ENCODE measurements at regions not wholly inside any gene's neighbourhood (a gene's known extent, or its start where the extent isn't known, plus 50 kb on each side); places are given as distances from the start of the nearest gene placed in this dataset.

DNA sequence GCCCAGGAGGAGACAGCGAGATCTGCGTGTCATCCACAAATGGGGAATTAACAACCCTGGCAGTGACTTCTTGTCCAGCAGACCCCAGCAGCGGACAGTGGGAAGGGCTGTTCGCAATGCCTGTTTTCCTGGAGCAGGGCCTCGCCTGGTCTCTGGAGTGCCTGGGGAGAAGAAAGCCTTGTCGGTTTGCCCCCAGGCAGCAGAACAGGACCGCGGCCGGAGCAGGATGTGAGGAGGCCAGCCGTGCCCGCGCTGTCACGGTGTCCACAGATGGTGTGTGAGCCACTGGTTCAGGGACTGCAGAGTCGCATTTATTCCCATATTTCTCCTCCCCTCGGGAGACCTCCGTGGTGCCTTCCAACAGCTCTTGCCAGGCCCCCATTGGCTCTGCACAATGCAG lies 68.5 kb upstream of the GSE1 start:
- DNase-seq = no peak
- no peak overlapping the region for H3K4me3 ChIP-seq (ENCODE audit: low read length)
- H3K4me1 ChIP-seq (ENCODE audit: control insufficient read depth, insufficient read depth, low read length) = peaks cover 5% of the 10 kb centered on the region
- no CpG with 5 or more reads among the region's 16 CpGs for WGBS (ENCODE audit: insufficient coverage, low lambda C conversion rate)
- no peaks in the 10 kb centered on the region for H3K9me3 ChIP-seq (ENCODE audit: control insufficient read depth, low read depth, low read length)
- H3K27ac ChIP-seq (ENCODE audit: low read length) = no peak overlapping the region
- H3K27me3 ChIP-seq (ENCODE audit: control insufficient read depth, insufficient read depth, low read length) = no peaks in the 10 kb centered on the region
- peaks cover 14% of the 10 kb centered on the region for H3K36me3 ChIP-seq (ENCODE audit: control insufficient read depth, insufficient read depth, low read length)

DNA sequence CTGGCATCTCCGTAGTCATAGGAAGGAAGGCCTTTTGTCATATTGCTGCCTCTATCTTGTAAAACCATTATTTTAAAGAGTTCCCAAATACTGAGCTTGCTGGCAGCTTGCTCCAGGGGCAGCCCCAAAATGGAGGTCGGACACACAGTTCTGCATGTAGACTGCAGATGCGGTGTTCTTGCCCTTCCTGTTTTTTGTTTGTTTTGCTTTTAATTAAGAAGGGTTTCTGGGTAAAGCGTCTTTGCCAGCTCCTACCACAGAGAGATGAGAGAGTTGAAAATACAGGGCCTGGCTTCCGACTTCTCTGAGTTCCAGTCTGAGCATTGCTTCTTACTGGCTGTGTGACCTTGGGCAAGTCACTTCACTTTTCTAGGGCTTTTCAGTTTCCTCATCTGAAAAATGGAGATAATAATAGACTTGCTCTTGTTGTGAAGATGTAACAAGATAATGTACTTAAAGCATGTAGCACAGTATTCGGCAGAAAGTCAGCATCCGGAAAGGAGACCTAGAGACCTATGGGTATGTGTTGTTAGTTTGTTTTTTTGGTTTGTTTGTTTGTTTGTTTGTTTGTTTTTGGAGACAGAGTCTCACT lies 67.8 kb upstream of the GSE1 start:
- no CpG with 5 or more reads among the region's 7 CpGs for WGBS (ENCODE audit: insufficient coverage, low lambda C conversion rate)
- H3K27ac ChIP-seq (ENCODE audit: low read length) = no peak overlapping the region
- H3K9me3 ChIP-seq (ENCODE audit: control insufficient read depth, low read depth, low read length) = no peaks in the 10 kb centered on the region
- H3K4me3 ChIP-seq (ENCODE audit: low read length) = no peak overlapping the region
- peaks cover 5% of the 10 kb centered on the region for H3K4me1 ChIP-seq (ENCODE audit: control insufficient read depth, insufficient read depth, low read length)
- no peaks in the 10 kb centered on the region for H3K27me3 ChIP-seq (ENCODE audit: control insufficient read depth, insufficient read depth, low read length)
- DNase-seq = no peak
- peaks cover 12% of the 10 kb centered on the region for H3K36me3 ChIP-seq (ENCODE audit: control insufficient read depth, insufficient read depth, low read length)

DNA sequence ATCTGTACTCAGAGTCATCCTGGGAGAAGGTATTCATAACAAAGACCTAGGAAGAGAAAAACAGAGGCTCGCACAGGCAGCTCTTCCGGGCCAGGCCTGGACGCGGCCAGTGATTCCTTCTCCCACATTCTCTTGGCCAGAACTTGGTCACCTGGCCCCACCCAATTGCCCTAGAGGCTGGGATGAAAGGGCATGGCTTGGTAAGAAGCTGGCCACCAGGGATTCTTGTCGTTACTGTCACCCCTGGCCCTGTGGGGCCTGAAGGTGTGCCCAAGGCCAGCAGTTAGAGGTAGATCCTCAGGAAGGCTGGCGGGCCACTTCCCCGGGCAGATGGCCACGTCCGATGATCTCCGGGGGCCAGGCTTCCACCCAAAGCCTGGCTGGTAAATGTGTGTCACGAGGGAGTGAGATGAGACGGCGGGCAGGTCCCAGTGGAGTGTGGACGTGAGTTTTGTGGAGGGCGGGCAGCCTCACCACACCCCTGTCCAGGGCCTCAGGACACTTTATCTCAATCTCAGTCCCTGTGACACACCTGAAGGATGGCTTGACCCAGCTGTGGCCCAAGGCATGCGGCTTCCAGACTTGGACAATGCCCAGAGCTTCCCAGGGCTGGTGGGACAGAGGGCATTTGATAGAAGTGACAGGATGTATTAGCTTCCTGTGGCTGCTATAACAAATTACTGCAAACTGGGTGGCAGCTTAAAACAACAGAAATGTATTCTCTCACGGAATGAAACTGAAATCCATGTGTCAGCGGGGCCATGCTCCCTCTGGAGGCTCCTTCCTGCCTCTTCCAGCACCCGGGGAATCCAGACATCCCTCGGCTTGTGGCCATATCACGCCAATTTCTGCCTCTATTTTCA lies 66.3 kb upstream of the GSE1 start:
- Histone ChIP-seq H3K36me3 (ENCODE audit: control insufficient read depth, insufficient read depth, low read length) (peaks cover 10% of the 10 kb centered on the region), H3K4me3 (ENCODE audit: low read length) (no peak overlapping the region), H3K27ac (ENCODE audit: low read length) (no peak overlapping the region), H3K9me3 (ENCODE audit: control insufficient read depth, low read depth, low read length) (no peaks in the 10 kb centered on the region), H3K4me1 (ENCODE audit: control insufficient read depth, insufficient read depth, low read length) (peaks cover 7% of the 10 kb centered on the region), H3K27me3 (ENCODE audit: control insufficient read depth, insufficient read depth, low read length) (no peaks in the 10 kb centered on the region)
- DNase-seq = no peak
- WGBS (ENCODE audit: insufficient coverage, low lambda C conversion rate) = 90% methylated on average over 2 of the region's 21 CpGs

DNA sequence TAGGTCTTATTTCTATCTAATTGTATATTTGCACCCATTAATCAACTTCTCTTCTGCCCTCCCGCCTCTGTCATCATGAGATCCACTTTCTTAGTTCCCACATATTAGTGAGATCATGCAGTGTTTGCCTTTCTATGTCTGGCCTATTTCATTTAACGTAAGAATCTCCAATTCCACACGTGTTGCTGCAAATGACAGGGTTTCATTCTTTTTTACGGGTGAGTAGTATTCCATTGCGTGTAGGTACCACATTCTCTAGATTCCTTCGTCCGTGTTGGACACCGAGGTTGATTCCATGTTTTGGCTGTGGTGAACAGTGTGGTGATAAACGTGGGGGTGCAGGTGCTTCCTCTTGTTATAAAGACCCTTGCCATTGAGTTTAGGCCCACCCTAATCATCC lies 64.7 kb upstream of the GSE1 start:
- H3K4me3 ChIP-seq (ENCODE audit: low read length) = no peak overlapping the region
- 100% methylated on average over 1 of the region's 9 CpGs for WGBS (ENCODE audit: insufficient coverage, low lambda C conversion rate)

DNA sequence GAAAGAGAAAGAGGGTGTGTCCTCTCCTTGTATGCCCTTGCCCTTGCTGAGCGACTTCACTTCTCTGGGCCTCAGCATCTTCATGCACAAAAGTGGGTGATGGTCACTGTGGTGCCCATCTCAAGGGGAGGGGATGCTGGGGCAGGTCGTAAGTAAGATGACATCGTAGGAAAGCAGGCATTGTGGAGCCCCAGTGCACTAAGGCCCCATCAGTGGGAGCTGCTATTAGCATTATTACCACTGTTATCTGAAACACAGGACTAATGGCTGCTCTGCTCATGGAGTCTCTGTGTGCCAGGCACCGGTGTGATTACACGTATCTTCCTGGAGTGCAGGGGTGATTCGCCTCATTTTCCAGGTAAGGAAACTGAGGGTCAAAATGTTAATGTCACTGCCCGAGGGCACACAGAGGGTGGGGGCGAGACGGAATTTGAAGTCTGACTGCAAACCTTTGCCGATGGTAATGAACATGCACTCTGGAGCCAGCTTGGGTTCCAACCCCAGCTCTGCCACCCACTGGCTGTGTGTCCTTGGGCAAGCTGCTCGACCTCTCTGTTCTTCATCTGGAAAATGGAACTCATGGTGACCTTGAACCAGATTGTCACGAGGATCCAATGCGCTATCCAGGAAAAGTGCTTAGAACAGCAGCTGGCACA lies 63.2 kb upstream of the GSE1 start:
- Histone ChIP-seq H3K36me3 (ENCODE audit: control insufficient read depth, insufficient read depth, low read length) (peaks cover 4% of the 10 kb centered on the region), H3K27me3 (ENCODE audit: control insufficient read depth, insufficient read depth, low read length) (no peaks in the 10 kb centered on the region), H3K4me3 (ENCODE audit: low read length) (no peak overlapping the region), H3K27ac (ENCODE audit: low read length) (no peak overlapping the region), H3K4me1 (ENCODE audit: control insufficient read depth, insufficient read depth, low read length) (peaks cover 12% of the 10 kb centered on the region), H3K9me3 (ENCODE audit: control insufficient read depth, low read depth, low read length) (no peaks in the 10 kb centered on the region)
- DNase-seq = no peak
- WGBS (ENCODE audit: insufficient coverage, low lambda C conversion rate) = no CpG with 5 or more reads among the region's 13 CpGs

More for the DNA sequence above, 64.7 kb upstream of the GSE1 start:
- H3K4me1 ChIP-seq (ENCODE audit: control insufficient read depth, insufficient read depth, low read length) = peaks cover 2% of the 10 kb centered on the region
- no peaks in the 10 kb centered on the region for H3K9me3 ChIP-seq (ENCODE audit: control insufficient read depth, low read depth, low read length)
- no peak overlapping the region for H3K27ac ChIP-seq (ENCODE audit: low read length)
- no peak for DNase-seq
- peaks cover 8% of the 10 kb centered on the region for H3K36me3 ChIP-seq (ENCODE audit: control insufficient read depth, insufficient read depth, low read length)
- H3K27me3 ChIP-seq (ENCODE audit: control insufficient read depth, insufficient read depth, low read length) = no peaks in the 10 kb centered on the region

DNA sequence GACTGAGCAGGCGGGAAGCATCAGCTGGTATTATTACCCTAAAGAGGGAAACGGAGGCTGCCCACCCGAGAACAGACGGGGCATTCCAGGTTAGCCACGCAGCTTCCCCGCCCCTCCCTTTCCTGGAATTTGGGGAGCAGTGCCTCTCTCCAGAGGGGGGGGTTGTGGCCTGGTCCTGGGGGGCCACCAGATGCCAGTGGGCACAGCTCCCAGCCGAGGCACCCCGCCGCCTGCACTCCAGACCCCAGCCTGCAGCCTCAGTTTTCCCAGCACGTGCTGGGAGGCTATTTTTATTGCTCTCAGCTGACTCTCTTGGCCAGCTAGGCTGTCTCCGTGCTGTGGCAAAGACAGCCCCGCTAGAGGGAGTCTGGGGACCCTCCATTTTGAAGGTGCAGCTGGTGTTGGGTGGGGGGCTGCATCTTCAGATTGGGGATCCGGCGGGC lies 62.7 kb upstream of the GSE1 start:
- no peaks in the 10 kb centered on the region for H3K27me3 ChIP-seq (ENCODE audit: control insufficient read depth, insufficient read depth, low read length)
- no peaks in the 10 kb centered on the region for H3K9me3 ChIP-seq (ENCODE audit: control insufficient read depth, low read depth, low read length)
- H3K4me3 ChIP-seq (ENCODE audit: low read length) = no peak overlapping the region
- H3K36me3 ChIP-seq (ENCODE audit: control insufficient read depth, insufficient read depth, low read length) = peaks cover 4% of the 10 kb centered on the region
- H3K27ac ChIP-seq (ENCODE audit: low read length) = no peak overlapping the region
- no CpG with 5 or more reads among the region's 14 CpGs for WGBS (ENCODE audit: insufficient coverage, low lambda C conversion rate)
- peaks cover 12% of the 10 kb centered on the region for H3K4me1 ChIP-seq (ENCODE audit: control insufficient read depth, insufficient read depth, low read length)
- DNase-seq = no peak

DNA sequence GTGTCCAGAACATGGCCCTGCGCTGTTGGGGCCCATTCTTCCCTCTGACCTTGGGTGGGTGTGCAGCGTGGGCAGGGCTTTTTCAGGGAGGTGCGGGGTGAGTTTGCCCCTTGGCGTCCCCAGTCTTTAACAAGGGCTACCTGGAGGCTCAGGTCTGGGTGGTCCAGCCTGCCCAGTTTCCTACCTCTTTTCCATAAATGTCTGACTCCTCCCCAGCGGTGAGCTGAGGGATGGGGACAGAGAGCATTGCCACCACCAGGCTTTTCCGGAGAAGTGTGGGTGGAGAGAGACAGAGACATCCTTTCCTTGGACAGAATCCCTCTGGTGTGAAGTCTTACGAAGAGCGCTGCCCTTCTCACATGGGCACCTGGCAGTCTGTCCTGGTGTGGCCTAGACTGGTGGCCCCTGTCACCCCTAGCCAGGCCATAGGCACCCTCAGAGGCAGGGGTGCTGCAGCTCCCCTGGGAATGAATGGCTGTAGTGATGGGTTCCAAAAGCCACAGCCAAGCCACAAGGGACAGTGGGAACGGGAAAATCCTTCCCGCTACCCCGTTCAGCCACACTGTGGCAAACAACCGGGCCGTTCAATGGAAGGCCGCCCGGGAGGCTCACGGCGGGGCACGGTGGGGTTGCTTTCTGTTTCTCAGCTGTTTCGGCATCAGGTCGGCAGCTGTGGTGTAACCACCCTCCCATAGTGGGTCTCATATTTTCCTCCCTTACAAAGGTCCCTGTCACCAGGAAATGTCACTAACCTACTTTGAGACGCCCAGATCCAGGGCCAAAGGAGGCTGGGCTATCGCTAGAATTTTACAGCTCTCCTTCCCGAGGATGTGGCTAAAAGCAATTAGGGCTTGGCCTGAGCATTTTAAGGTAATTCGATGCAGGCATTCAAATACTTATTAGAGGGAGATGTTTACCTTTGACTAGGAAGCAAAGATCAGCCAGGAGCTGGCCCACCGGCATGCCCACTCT lies 61.9 kb upstream of the GSE1 start:
- no CpG with 5 or more reads among the region's 25 CpGs for WGBS (ENCODE audit: insufficient coverage, low lambda C conversion rate)
- Histone ChIP-seq H3K27ac (ENCODE audit: low read length) (no peak overlapping the region), H3K9me3 (ENCODE audit: control insufficient read depth, low read depth, low read length) (no peaks in the 10 kb centered on the region), H3K27me3 (ENCODE audit: control insufficient read depth, insufficient read depth, low read length) (no peaks in the 10 kb centered on the region), H3K36me3 (ENCODE audit: control insufficient read depth, insufficient read depth, low read length) (peaks cover 4% of the 10 kb centered on the region), H3K4me3 (ENCODE audit: low read length) (no peak overlapping the region), H3K4me1 (ENCODE audit: control insufficient read depth, insufficient read depth, low read length) (peaks cover 12% of the 10 kb centered on the region)
- peak in 1 of 2 donors; percentile 52 for DNase-seq

DNA sequence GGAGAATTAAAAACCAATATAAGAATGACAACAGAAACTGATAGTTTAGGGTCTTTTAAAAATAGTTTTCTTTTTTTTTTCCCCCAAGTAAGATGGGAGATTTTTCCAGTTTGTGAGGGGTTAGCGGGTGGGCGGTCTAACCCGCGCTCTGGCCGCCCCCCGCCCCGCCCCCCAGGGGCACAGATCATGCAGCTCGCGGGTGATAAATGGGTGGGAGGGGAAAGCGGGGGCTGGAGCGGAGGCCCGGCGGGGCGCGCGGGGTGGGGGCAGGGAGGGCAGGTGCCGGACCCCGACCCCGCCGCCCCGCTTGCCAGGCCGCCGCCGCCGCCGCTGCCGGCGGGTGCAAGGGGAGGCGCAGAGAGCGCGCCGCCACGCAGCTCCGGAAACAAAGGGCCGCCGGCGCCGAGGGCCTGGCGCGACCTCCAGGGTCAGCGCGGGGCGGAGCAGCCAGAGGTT lies 60.1 kb upstream of the GSE1 start:
- peaks cover 24% of the 10 kb centered on the region for H3K4me1 ChIP-seq (ENCODE audit: control insufficient read depth, insufficient read depth, low read length)
- peaks cover 4% of the 10 kb centered on the region for H3K36me3 ChIP-seq (ENCODE audit: control insufficient read depth, insufficient read depth, low read length)
- H3K9me3 ChIP-seq (ENCODE audit: control insufficient read depth, low read depth, low read length) = no peaks in the 10 kb centered on the region
- H3K27ac ChIP-seq (ENCODE audit: low read length) = no peak overlapping the region
- WGBS (ENCODE audit: insufficient coverage, low lambda C conversion rate) = no CpG with 5 or more reads among the region's 43 CpGs
- H3K4me3 ChIP-seq (ENCODE audit: low read length) = peak overlapping the region; percentile 65
- H3K27me3 ChIP-seq (ENCODE audit: control insufficient read depth, insufficient read depth, low read length) = no peaks in the 10 kb centered on the region
- DNase-seq = no peak

DNA sequence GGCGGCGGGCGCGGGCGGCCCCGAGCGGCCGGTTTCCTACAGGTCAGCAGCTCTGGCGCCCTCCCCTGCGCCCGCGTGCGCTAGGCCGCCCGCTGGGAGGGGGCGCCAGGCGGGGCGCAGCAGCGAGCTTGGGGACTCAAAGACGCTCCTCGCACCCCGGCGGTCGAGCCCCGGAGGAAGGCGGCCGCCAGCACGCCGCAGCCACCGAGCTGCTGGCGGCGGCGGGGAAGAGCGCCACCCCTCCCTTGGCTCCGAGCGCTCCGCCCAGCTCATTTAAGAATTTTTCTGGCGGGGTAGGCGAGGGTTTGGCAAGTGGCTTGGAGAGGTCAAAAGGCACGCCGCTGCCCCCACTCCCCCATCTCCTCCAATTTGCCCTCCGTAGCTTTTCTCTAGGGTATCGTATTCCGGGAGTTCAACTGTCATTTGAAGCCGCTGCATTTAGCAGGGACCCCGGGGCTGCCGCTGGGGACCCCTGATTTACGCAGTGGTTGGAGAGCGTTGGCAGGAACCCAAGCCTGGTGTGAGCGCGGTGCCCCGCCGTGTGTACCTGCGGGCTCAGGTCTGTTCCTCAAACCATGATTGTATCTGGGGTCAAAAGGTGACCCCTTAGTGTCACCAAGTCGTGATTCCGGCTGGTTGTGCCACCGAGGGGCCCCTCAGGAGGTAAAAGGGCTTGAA lies 59.5 kb upstream of the GSE1 start:
- DNase-seq = peak in 1 of 2 donors; percentile 60
- no peaks in the 10 kb centered on the region for H3K9me3 ChIP-seq (ENCODE audit: control insufficient read depth, low read depth, low read length)
- H3K4me3 ChIP-seq (ENCODE audit: low read length) = peak overlapping the region; percentile 65
- peaks cover 29% of the 10 kb centered on the region for H3K4me1 ChIP-seq (ENCODE audit: control insufficient read depth, insufficient read depth, low read length)
- peaks cover 4% of the 10 kb centered on the region for H3K36me3 ChIP-seq (ENCODE audit: control insufficient read depth, insufficient read depth, low read length)
- no CpG with 5 or more reads among the region's 57 CpGs for WGBS (ENCODE audit: insufficient coverage, low lambda C conversion rate)
- H3K27me3 ChIP-seq (ENCODE audit: control insufficient read depth, insufficient read depth, low read length) = no peaks in the 10 kb centered on the region
- H3K27ac ChIP-seq (ENCODE audit: low read length) = peak overlapping the region; percentile 17
